ENCODE measurements at regions not wholly inside any gene's neighbourhood (a gene's known extent, or its start where the extent isn't known, plus 50 kb on each side); places are given as distances from the start of the nearest gene placed in this dataset.
"Not testable (repeated sequence)": the region's sequence is repeated elsewhere in the genome, so short reads cannot be mapped to it uniquely, and the experiment has no call there.

GRCh38 chr7:110187877-110188554 is 902.9 kb upstream of the LRRN3 start:
- in situ Hi-C loops (cut with HindIII; ENCODE audit: low sequenced_read_pairs): no loop called here

- in situ Hi-C loops (cut with HindIII; ENCODE audit: low sequenced_read_pairs): no loop called here
These were observed 886.4 kb upstream of the LRRN3 start for GRCh38 chr7:110204527-110204926.

GRCh38 chr7:110205899-110206298 is 885.0 kb upstream of the LRRN3 start:
- in situ Hi-C loops (cut with HindIII; ENCODE audit: low sequenced_read_pairs): no loop called here

- in situ Hi-C loops (cut with HindIII; ENCODE audit: low sequenced_read_pairs): no loop called here
These were observed 881.0 kb upstream of the LRRN3 start for GRCh38 chr7:110209884-110210283.

GRCh38 chr7:110210941-110211608 is 879.9 kb upstream of the LRRN3 start:
- in situ Hi-C loops (cut with HindIII; ENCODE audit: low sequenced_read_pairs): no loop called here

GRCh38 chr7:110224643-110225042 is 866.3 kb upstream of the LRRN3 start:
- in situ Hi-C loops (cut with HindIII; ENCODE audit: low sequenced_read_pairs): no loop called here

GRCh38 chr7:110246118-110246517 is 844.8 kb upstream of the LRRN3 start:
- in situ Hi-C loops (cut with HindIII; ENCODE audit: low sequenced_read_pairs): no loop called here

- in situ Hi-C loops (cut with HindIII; ENCODE audit: low sequenced_read_pairs): no loop called here
These were observed 837.8 kb upstream of the LRRN3 start for GRCh38 chr7:110253093-110253492.

- in situ Hi-C loops (cut with HindIII; ENCODE audit: low sequenced_read_pairs): no loop called here
These were observed 833.3 kb upstream of the LRRN3 start for GRCh38 chr7:110257673-110258072.

- in situ Hi-C loops (cut with HindIII; ENCODE audit: low sequenced_read_pairs): no loop called here
These were observed 828.7 kb upstream of the LRRN3 start for GRCh38 chr7:110262251-110262650.

GRCh38 chr7:110264288-110264687 is 826.6 kb upstream of the LRRN3 start:
- in situ Hi-C loops (cut with HindIII; ENCODE audit: low sequenced_read_pairs): no loop called here

- in situ Hi-C loops (cut with HindIII; ENCODE audit: low sequenced_read_pairs): no loop called here
These were observed 809.6 kb upstream of the LRRN3 start for GRCh38 chr7:110281362-110281761.

GRCh38 chr7:110283056-110283455 is 807.9 kb upstream of the LRRN3 start:
- in situ Hi-C loops (cut with HindIII; ENCODE audit: low sequenced_read_pairs): no loop called here

- in situ Hi-C loops (cut with HindIII; ENCODE audit: low sequenced_read_pairs): no loop called here
These were observed 799.5 kb upstream of the LRRN3 start for GRCh38 chr7:110291430-110291829.

- in situ Hi-C loops (cut with HindIII; ENCODE audit: low sequenced_read_pairs): no loop called here
These were observed 794.6 kb upstream of the LRRN3 start for GRCh38 chr7:110296321-110296720.

- in situ Hi-C loops (cut with HindIII; ENCODE audit: low sequenced_read_pairs): no loop called here
These were observed 783.2 kb upstream of the LRRN3 start for GRCh38 chr7:110307776-110308175.

- in situ Hi-C loops (cut with HindIII; ENCODE audit: low sequenced_read_pairs): no loop called here
These were observed 782.1 kb upstream of the LRRN3 start for GRCh38 chr7:110308791-110309190.

GRCh38 chr7:110309941-110310340 is 781.0 kb upstream of the LRRN3 start:
- in situ Hi-C loops (cut with HindIII; ENCODE audit: low sequenced_read_pairs): no loop called here

GRCh38 chr7:110311556-110311955 is 779.4 kb upstream of the LRRN3 start:
- in situ Hi-C loops (cut with HindIII; ENCODE audit: low sequenced_read_pairs): no loop called here

- in situ Hi-C loops (cut with HindIII; ENCODE audit: low sequenced_read_pairs): no loop called here
These were observed 773.2 kb upstream of the LRRN3 start for GRCh38 chr7:110317541-110318265.

- in situ Hi-C loops (cut with HindIII; ENCODE audit: low sequenced_read_pairs): not testable (repeated sequence)
These were observed 770.6 kb upstream of the LRRN3 start for GRCh38 chr7:110320285-110320684.

GRCh38 chr7:110322796-110323195 is 768.1 kb upstream of the LRRN3 start:
- in situ Hi-C loops (cut with HindIII; ENCODE audit: low sequenced_read_pairs): no loop called here
